ENCODE measurements at regions not wholly inside any gene's neighbourhood (a gene's known extent, or its start where the extent isn't known, plus 50 kb on each side); places are given as distances from the start of the nearest gene placed in this dataset.
"Not testable (repeated sequence)": the region's sequence is repeated elsewhere in the genome, so short reads cannot be mapped to it uniquely, and the experiment has no call there.

DNA sequence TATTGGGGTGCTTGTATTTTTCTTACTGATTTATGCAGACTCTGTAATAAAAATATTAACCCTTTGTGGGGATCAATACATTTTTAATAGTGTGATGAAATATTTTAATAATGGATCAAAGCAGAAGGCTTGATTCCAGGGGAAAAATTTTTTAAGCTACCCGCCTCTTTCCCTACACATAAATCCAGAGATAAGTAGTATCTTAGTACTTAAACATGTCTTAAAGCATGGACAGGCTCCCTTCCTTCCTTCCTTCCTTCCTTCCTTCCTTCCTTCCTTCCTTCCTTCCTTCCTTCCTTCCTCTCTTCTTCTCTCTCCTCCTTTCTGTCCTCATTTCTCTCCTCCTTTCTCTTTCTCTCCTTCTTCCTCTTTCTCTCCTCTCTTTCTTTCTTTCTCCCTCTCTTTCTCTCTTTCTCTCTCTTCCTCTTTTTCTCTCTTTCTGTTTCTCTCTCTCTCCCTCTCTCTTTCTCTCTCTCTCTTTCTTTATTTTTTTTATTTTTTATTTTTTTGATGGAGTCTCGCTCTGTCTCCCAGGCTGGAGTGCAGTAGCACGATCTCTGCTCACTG, 78.0 kb upstream of the SPRY4 start:
- in situ Hi-C loops (cut with MboI; ENCODE audit: low pct_unique_long_range_greater_than_20kb, low sequenced_read_pairs, unreplicated experiment), result no loop called here
- no peak for TF ChIP-seq CTCF (IDR thresholded peaks at IDR 0.05; ENCODE audit: extremely low read depth, insufficient read depth, missing control alignments)

GRCh38 chr5:142400415-142400814, 75.6 kb upstream of the SPRY4 start:
- in situ Hi-C loops (cut with MboI; ENCODE audit: low pct_unique_long_range_greater_than_20kb, low sequenced_read_pairs, unreplicated experiment), result no loop called here
- DNase-seq (ENCODE audit: low spot score), result no peak
- no peak for TF ChIP-seq CTCF (IDR thresholded peaks at IDR 0.05; ENCODE audit: extremely low read depth, insufficient read depth, missing control alignments)

More for the DNA sequence above, 78.0 kb upstream of the SPRY4 start:
- DNase-seq (ENCODE audit: low spot score), result no peak

DNA sequence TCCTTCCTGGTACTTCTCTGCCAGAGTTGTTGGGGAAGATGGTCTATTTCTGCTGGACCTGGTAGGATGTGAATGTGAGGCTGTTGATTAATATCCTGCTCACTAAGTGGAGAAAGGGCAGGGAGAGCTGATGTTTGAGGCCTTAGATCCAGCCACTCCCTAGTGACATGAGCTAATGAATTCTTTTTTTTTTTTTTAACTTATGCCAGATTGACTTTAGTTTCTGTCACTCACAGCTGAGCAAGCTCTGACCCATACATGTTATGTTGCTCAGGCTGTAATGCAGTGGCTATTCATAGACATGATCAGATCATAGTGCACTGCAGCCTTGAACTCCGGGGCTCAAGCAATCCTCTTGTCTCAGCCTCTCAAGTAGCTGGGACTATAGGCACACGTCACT, 75.1 kb upstream of the SPRY4 start:
- no peak for TF ChIP-seq CTCF (IDR thresholded peaks at IDR 0.05; ENCODE audit: extremely low read depth, insufficient read depth, missing control alignments)
- no peak for DNase-seq (ENCODE audit: low spot score)
- in situ Hi-C loops (cut with MboI; ENCODE audit: low pct_unique_long_range_greater_than_20kb, low sequenced_read_pairs, unreplicated experiment), result no loop called here

DNA sequence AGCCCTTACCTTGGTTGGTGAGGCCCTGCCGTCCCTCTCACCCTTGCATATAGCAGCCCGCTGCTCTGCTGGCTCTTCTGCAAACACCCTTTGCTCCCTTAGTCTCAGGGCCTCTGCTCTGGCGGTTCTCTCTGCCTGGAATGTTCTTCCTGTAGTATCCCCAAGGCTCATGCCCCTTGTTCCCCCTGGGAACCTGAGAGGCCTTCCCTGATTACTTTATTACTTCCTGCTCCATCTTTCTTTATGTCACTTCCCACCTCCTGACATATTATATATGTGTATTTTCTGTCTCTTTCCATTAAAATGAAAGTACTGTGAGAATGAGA, 73.9 kb upstream of the SPRY4 start:
- in situ Hi-C loops (cut with MboI; ENCODE audit: low pct_unique_long_range_greater_than_20kb, low sequenced_read_pairs, unreplicated experiment), result no loop called here

GRCh38 chr5:142398011-142398729, 73.3 kb upstream of the SPRY4 start:
- in situ Hi-C loops (cut with MboI; ENCODE audit: low pct_unique_long_range_greater_than_20kb, low sequenced_read_pairs, unreplicated experiment); DNase-seq (ENCODE audit: low spot score): not testable (repeated sequence)

More for the DNA sequence above, 73.9 kb upstream of the SPRY4 start:
- no peak for DNase-seq (ENCODE audit: low spot score)
- no peak for TF ChIP-seq CTCF (IDR thresholded peaks at IDR 0.05; ENCODE audit: extremely low read depth, insufficient read depth, missing control alignments)

GRCh38 chr5:142397178-142397577, 72.4 kb upstream of the SPRY4 start:
- no peak for DNase-seq (ENCODE audit: low spot score)
- in situ Hi-C loops (cut with MboI; ENCODE audit: low pct_unique_long_range_greater_than_20kb, low sequenced_read_pairs, unreplicated experiment), result no loop called here
- no peak for TF ChIP-seq CTCF (IDR thresholded peaks at IDR 0.05; ENCODE audit: extremely low read depth, insufficient read depth, missing control alignments)

- no peak for TF ChIP-seq CTCF (IDR thresholded peaks at IDR 0.05; ENCODE audit: extremely low read depth, insufficient read depth, missing control alignments)
- in situ Hi-C loops (cut with MboI; ENCODE audit: low pct_unique_long_range_greater_than_20kb, low sequenced_read_pairs, unreplicated experiment), result no loop called here
- no peak for DNase-seq (ENCODE audit: low spot score)
These were observed 71.7 kb upstream of the SPRY4 start for GRCh38 chr5:142396436-142397038.

Data from GM13977 (cell line).